A673 (cell line): ENCODE measurements at regions not wholly inside any gene's neighbourhood (a gene's known extent, or its start where the extent isn't known, plus 50 kb on each side); places are given as distances from the start of the nearest gene placed in this dataset.

Source experiments
- BruUV-seq: library from RNA; stranded (reverse); fragments of 400-500 nt; replicated peaks from 2 replicates; lab custom pipeline; 2021; lab: Mats Ljungman, UMichigan
- CTCF ChIA-PET: fragments of 300-600 bp; sonication (Branson Sonifier 250); formaldehyde crosslinking; loops from one replicate; lab custom pipeline; 2022; ENCODE audit warnings: antibody characterized with exemption; lab: Charles Lee
- POLR2A ChIA-PET: fragments of 300-600 bp; sonication (Branson Sonifier 250); formaldehyde crosslinking; loops from one replicate; lab custom pipeline; 2022; ENCODE audit warnings: antibody characterized with exemption; ENCODE audit not compliant: low non-redundant PET; lab: Charles Lee
- DNase-seq: peaks from one replicate; pipeline ENCODE4 v3.0.0-alpha.2; 2015; ENCODE audit warnings: low spot score
- H3K27ac ChIP-seq: fragments of 200-600 bp; sonication (generic); 2 replicates; pipeline ENCODE4 v1.5.1; 2016; ENCODE audit warnings: mixed run types, low read depth, mild to moderate bottlenecking, mixed read lengths, antibody characterized with exemption, low read length; ENCODE audit not compliant: poor library complexity, severe bottlenecking
- H3K27me3 ChIP-seq: fragments of 200-600 bp; sonication (generic); replicated peaks from 2 replicates; pipeline ENCODE4 v1.6.1; 2017; ENCODE audit warnings: mixed run types, low read depth, mild to moderate bottlenecking, mixed read lengths, antibody characterized with exemption, low read length; ENCODE audit not compliant: insufficient read depth, poor library complexity
- H3K36me3 ChIP-seq: fragments of 200-600 bp; sonication (generic); 2 replicates; pipeline ENCODE4 v1.6.1; 2016; ENCODE audit warnings: mixed run types, mild to moderate bottlenecking, mixed read lengths, antibody characterized with exemption, low read length; ENCODE audit not compliant: insufficient read depth, poor library complexity, severe bottlenecking
- H3K4me1 ChIP-seq: fragments of 200-600 bp; sonication (generic); 2 replicates; pipeline ENCODE4 v1.6.1; 2017; ENCODE audit warnings: mixed run types, mild to moderate bottlenecking, mixed read lengths, antibody characterized with exemption, low read length; ENCODE audit not compliant: insufficient read depth, poor library complexity, severe bottlenecking
- H3K4me3 ChIP-seq: fragments of 200-600 bp; sonication (generic); 2 replicates; pipeline ENCODE4 v1.5.1; 2016; ENCODE audit warnings: low read depth, mixed run types, mild to moderate bottlenecking, mixed read lengths, low read length; ENCODE audit not compliant: poor library complexity, severe bottlenecking
- H3K9me3 ChIP-seq: fragments of 200-600 bp; sonication (generic); 2 replicates; pipeline ENCODE4 v1.6.1; 2016; ENCODE audit warnings: mixed run types, low read depth, mild to moderate bottlenecking, mixed read lengths, antibody characterized with exemption, low read length; ENCODE audit not compliant: poor library complexity, severe bottlenecking
- EZH2 ChIP-seq: fragments of 200-600 bp; sonication (generic); IDR thresholded peaks from 2 replicates; pipeline ENCODE4 v1.6.1; 2017; ENCODE audit warnings: borderline replicate concordance, low read depth, mild to moderate bottlenecking, mixed read lengths, antibody characterized with exemption, low read length; ENCODE audit not compliant: poor library complexity, severe bottlenecking
- intact Hi-C: fragments of 100-400 bp; cut with micrococcal nuclease; formaldehyde crosslinking; loops from one replicate; pipeline ENCODE4 v1.10.0; 2022; ENCODE audit not compliant: unreplicated experiment
- TF ChIP-seq, protein P1 (sequence below): fragments of 300-800, 200-600 bp; sonication (generic); conservative IDR thresholded peaks from 2 replicates; pipeline ENCODE4 v1.5.1; 2017; ENCODE audit warnings: low read depth, mild to moderate bottlenecking, antibody characterized with exemption, low read length, moderate library complexity, mixed read lengths

DNA sequence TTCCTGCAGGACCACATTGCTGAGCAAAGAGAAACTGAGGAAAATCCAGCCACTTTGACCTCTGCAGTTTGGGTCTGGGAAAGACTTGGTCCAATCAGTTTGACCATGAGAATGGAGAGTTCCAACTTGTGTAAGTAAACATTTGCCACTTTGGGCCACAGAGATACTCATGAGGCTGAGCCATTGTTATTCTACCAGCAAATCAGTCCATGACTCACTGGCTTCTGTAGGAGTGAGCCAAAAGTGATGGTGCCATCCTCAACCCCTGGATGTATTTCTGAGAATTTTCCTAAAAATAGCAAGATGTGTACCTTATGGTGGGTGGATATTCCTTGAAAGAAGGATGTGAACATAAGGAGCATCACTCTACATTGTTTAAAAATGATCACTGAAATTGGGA lies 192.9 kb upstream of the OR4E1 start:
- Histone ChIP-seq H3K27ac (no peak overlapping the region), H3K9me3 (no peaks in the 10 kb centered on the region), H3K4me3 (no peak overlapping the region), H3K36me3 (no peaks in the 10 kb centered on the region), H3K27me3 (no peaks in the 10 kb centered on the region), H3K4me1 (no peaks in the 10 kb centered on the region)
- DNase-seq, result no peak
- intact Hi-C loops, result no loop called here
- TF ChIP-seq, protein P1, sequence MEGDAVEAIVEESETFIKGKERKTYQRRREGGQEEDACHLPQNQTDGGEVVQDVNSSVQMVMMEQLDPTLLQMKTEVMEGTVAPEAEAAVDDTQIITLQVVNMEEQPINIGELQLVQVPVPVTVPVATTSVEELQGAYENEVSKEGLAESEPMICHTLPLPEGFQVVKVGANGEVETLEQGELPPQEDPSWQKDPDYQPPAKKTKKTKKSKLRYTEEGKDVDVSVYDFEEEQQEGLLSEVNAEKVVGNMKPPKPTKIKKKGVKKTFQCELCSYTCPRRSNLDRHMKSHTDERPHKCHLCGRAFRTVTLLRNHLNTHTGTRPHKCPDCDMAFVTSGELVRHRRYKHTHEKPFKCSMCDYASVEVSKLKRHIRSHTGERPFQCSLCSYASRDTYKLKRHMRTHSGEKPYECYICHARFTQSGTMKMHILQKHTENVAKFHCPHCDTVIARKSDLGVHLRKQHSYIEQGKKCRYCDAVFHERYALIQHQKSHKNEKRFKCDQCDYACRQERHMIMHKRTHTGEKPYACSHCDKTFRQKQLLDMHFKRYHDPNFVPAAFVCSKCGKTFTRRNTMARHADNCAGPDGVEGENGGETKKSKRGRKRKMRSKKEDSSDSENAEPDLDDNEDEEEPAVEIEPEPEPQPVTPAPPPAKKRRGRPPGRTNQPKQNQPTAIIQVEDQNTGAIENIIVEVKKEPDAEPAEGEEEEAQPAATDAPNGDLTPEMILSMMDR, result no peak
- no peak for TF ChIP-seq EZH2
- BruUV-seq, result no TSS peak
- CTCF ChIA-PET, result no interaction called here
- POLR2A ChIA-PET, result no interaction called here

DNA sequence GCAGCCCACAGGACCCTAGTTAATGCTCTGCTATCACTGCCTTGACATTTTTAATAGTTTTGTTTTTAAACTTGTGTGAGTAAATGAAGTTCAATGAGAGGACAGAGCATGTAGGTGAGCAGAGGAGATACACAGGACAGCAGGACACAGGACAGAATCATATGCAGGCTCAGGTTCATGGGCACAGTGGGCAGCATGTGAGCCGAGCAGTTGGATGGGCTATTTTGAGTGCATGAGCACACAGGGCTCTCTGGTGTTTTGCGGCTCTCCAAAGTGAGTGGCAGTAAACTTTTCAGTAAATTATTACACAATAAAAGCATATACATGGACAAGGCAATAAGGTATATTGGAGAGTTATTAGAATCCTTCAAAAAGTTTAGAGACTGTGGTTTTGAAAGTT lies 189.7 kb upstream of the OR4E1 start:
- Histone ChIP-seq H3K4me1 (no peaks in the 10 kb centered on the region), H3K27me3 (no peaks in the 10 kb centered on the region), H3K9me3 (no peaks in the 10 kb centered on the region), H3K4me3 (no peak overlapping the region), H3K27ac (no peak overlapping the region), H3K36me3 (no peaks in the 10 kb centered on the region)
- no peak for DNase-seq
- ChIA-PET POLR2A (no interaction called here), CTCF (interaction anchor here (1.5 kb wide), 1 partner anchor 11 kb away, joined by 3 read pairs; no protein-coding TSS in a partner anchor)
- no peak for TF ChIP-seq EZH2
- TF ChIP-seq, protein P1, result no peak
- BruUV-seq, result no TSS peak
- intact Hi-C loops, result no loop called here

DNA sequence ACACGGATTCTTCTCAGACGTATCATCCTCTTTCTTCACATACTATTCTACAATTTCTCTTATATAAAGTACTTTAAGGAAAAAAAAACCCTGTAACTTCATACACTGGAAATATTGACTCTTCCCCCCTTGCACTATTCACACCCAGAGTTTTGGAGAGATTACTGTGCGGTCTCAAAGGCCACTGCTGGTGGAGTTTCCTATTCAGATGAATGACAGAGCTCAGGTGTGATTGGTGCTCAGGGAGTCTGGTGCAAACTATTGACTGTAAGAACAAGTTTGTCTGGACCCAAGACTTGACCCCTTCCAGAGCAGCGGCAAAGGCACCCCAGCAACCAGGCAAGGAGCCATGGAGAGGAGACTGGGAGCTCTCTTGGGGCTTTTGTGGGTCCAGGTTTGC lies 187.5 kb upstream of the OR4E1 start:
- DNase-seq, result no peak
- POLR2A ChIA-PET, result no interaction called here
- CTCF ChIA-PET, result no interaction called here
- Histone ChIP-seq H3K27me3 (no peaks in the 10 kb centered on the region), H3K4me1 (no peaks in the 10 kb centered on the region), H3K36me3 (no peaks in the 10 kb centered on the region), H3K9me3 (no peaks in the 10 kb centered on the region), H3K4me3 (no peak overlapping the region), H3K27ac (no peak overlapping the region)
- intact Hi-C loops, result no loop called here
- BruUV-seq, result no TSS peak
- no peak for TF ChIP-seq EZH2
- TF ChIP-seq, protein P1, result no peak
